ENCODE measurements at regions not wholly inside any gene's neighbourhood (a gene's known extent, or its start where the extent isn't known, plus 50 kb on each side); places are given as distances from the start of the nearest gene placed in this dataset.

GRCh38 chr1:57707631-57708030, 283.8 kb upstream of the DAB1 start:
- Histone ChIP-seq H3K36me3 (no peaks in the 10 kb centered on the region), H3K27ac (no peak overlapping the region), H3K27me3 (no peaks in the 10 kb centered on the region), H3K4me1 (no peaks in the 10 kb centered on the region), H3K4me3 (no peak overlapping the region), H3K9me3 (no peaks in the 10 kb centered on the region)
- DNase-seq (no peak), ATAC-seq (no peak)
- intact Hi-C loops (cut with DNase I) = no loop called here
- WGBS (ENCODE audit: insufficient coverage, low coverage, low lambda C conversion rate, missing lambda C conversion rate) = 100% methylated on average over 1 of the region's 1 CpG
- TF ChIP-seq CTCF (IDR thresholded peaks at IDR 0.05) (no peak), POLR2A (IDR thresholded peaks at IDR 0.05) (no peak)

- Histone ChIP-seq H3K4me1 (no peaks in the 10 kb centered on the region), H3K27ac (no peak overlapping the region), H3K9me3 (no peaks in the 10 kb centered on the region), H3K36me3 (no peaks in the 10 kb centered on the region), H3K27me3 (no peaks in the 10 kb centered on the region), H3K4me3 (no peak overlapping the region)
- ATAC-seq = no peak
- WGBS (ENCODE audit: insufficient coverage, low coverage, low lambda C conversion rate, missing lambda C conversion rate) = 7% methylated on average over 1 of the region's 1 CpG
- TF ChIP-seq POLR2A (IDR thresholded peaks at IDR 0.05) = no peak
- no peak for TF ChIP-seq CTCF (IDR thresholded peaks at IDR 0.05)
- DNase-seq = no peak
- intact Hi-C loops (cut with DNase I) = no loop called here
Observed at GRCh38 chr1:57704811-57705210, 281.0 kb upstream of the DAB1 start.

GRCh38 chr1:57704231-57704630, 280.4 kb upstream of the DAB1 start:
- no peak overlapping the region for H3K4me3 ChIP-seq
- intact Hi-C loops (cut with DNase I) = no loop called here
- no peaks in the 10 kb centered on the region for H3K27me3 ChIP-seq
- TF ChIP-seq CTCF (IDR thresholded peaks at IDR 0.05) = no peak
- TF ChIP-seq POLR2A (IDR thresholded peaks at IDR 0.05) = no peak
- ATAC-seq (no peak), DNase-seq (no peak)
- no peaks in the 10 kb centered on the region for H3K9me3 ChIP-seq
- H3K4me1 ChIP-seq = no peaks in the 10 kb centered on the region
- no peaks in the 10 kb centered on the region for H3K36me3 ChIP-seq
- no peak overlapping the region for H3K27ac ChIP-seq

GRCh38 chr1:57696904-57697303, 273.0 kb upstream of the DAB1 start:
- H3K27me3 ChIP-seq = no peaks in the 10 kb centered on the region
- no peak overlapping the region for H3K27ac ChIP-seq
- H3K9me3 ChIP-seq = no peaks in the 10 kb centered on the region
- H3K4me1 ChIP-seq = no peaks in the 10 kb centered on the region
- intact Hi-C loops (cut with DNase I) = no loop called here
- DNase-seq (no peak), ATAC-seq (no peak)
- TF ChIP-seq CTCF (IDR thresholded peaks at IDR 0.05) = no peak
- TF ChIP-seq POLR2A (IDR thresholded peaks at IDR 0.05) = no peak
- no peaks in the 10 kb centered on the region for H3K36me3 ChIP-seq
- 69% methylated on average over 1 of the region's 1 CpG for WGBS (ENCODE audit: insufficient coverage, low coverage, low lambda C conversion rate, missing lambda C conversion rate)
- H3K4me3 ChIP-seq = no peak overlapping the region

- intact Hi-C loops (cut with DNase I) = no loop called here
- no peak overlapping the region for H3K27ac ChIP-seq
- no peak for ATAC-seq
- TF ChIP-seq POLR2A (IDR thresholded peaks at IDR 0.05) (no peak), CTCF (IDR thresholded peaks at IDR 0.05) (no peak)
- no peaks in the 10 kb centered on the region for H3K4me1 ChIP-seq
- no peak for DNase-seq
- H3K9me3 ChIP-seq = no peaks in the 10 kb centered on the region
- no peaks in the 10 kb centered on the region for H3K27me3 ChIP-seq
- H3K36me3 ChIP-seq = no peaks in the 10 kb centered on the region
- 17% methylated on average over 2 of the region's 2 CpGs for WGBS (ENCODE audit: insufficient coverage, low coverage, low lambda C conversion rate, missing lambda C conversion rate)
- H3K4me3 ChIP-seq = no peak overlapping the region
Observed at GRCh38 chr1:57696043-57696442, 272.2 kb upstream of the DAB1 start.
